AG04450 (cell line): ENCODE measurements at regions not wholly inside any gene's neighbourhood (a gene's known extent, or its start where the extent isn't known, plus 50 kb on each side); places are given as distances from the start of the nearest gene placed in this dataset.
"Not testable (repeated sequence)": the region's sequence is repeated elsewhere in the genome, so short reads cannot be mapped to it uniquely, and the experiment has no call there.

Experiments
- CTCF ChIA-PET: fragments of 300-600, 350-600 bp; formaldehyde crosslinking; extraction: SDS; loops from one replicate; lab custom pipeline; 2022; ENCODE audit warnings: antibody characterized with exemption, inconsistent platforms; lab: Charles Lee
- POLR2A ChIA-PET: fragments of 350-600 bp; formaldehyde crosslinking; extraction: SDS; loops from one replicate; lab custom pipeline; 2021; ENCODE audit warnings: antibody characterized with exemption, inconsistent platforms; lab: Yijun Ruan, JAX
- DNase-seq: peaks from one replicate; pipeline ENCODE4 v3.0.0-alpha.2; 2011; ENCODE audit warnings: low read depth, low spot score
- H3K27ac ChIP-seq: one replicate; pipeline ENCODE4 v1.5.1; 2012; ENCODE audit warnings: low read depth, low read length, control low read depth
- H3K27me3 ChIP-seq: one replicate; pipeline ENCODE4 v1.6.0; 2012; ENCODE audit warnings: low read length; ENCODE audit not compliant: control insufficient read depth, insufficient read depth
- H3K4me3 ChIP-seq: 2 replicates; pipeline ENCODE4 v1.5.1; 2011; ENCODE audit warnings: mild to moderate bottlenecking, low read depth, low read length, control low read depth
- H3K9me3 ChIP-seq: 2 replicates; pipeline ENCODE4 v1.5.1; 2012; ENCODE audit warnings: low read length; ENCODE audit not compliant: control insufficient read depth, insufficient read depth
- TF ChIP-seq, protein P1 (sequence below): IDR thresholded peaks from 2 replicates; pipeline ENCODE4 v1.5.1; 2011; ENCODE audit warnings: low read depth, low read length, control low read depth, inconsistent platforms

DNA sequence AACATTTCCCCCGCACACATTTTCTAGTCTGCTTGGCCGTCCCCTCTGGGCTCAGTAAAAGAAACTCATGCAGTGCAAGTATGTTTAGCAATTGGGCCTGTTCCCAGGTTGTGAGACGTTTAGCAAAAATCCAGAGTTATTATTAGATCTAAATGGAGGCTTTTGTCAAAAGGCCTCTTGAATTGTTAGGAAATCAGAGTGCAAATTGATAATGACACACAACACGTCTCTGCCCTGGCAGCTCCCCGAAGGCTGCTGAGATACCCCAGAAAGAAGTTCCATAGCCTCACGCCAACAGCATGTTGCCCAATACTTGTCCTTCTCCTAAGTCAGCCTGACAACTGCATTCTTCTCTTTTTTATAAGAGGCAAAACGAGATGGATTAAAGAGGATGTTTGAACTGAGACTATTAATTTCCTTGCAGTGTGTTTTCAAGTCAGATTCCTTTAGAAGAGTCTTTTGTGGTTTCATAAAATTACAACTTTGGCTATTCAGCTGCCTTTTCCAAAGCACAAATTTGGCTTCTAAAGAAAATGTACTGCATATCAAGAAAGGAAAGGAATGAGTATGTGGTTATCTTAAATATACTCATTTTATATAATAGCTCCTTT, 202.2 kb downstream of the TRIB2 start:
- Histone ChIP-seq H3K27ac (peak overlapping the region; percentile 72), H3K27me3 (no peaks in the 10 kb centered on the region), H3K9me3 (no peaks in the 10 kb centered on the region), H3K4me3 (no peak overlapping the region)
- ChIA-PET POLR2A (no interaction called here), CTCF (interaction anchor here (1.4 to 1.7 kb wide), 2 partner anchors 10 to 12 kb away, joined by 6 to 13 read pairs; no protein-coding TSS in a partner anchor)
- DNase-seq = peak; percentile 53
- TF ChIP-seq, protein P1, sequence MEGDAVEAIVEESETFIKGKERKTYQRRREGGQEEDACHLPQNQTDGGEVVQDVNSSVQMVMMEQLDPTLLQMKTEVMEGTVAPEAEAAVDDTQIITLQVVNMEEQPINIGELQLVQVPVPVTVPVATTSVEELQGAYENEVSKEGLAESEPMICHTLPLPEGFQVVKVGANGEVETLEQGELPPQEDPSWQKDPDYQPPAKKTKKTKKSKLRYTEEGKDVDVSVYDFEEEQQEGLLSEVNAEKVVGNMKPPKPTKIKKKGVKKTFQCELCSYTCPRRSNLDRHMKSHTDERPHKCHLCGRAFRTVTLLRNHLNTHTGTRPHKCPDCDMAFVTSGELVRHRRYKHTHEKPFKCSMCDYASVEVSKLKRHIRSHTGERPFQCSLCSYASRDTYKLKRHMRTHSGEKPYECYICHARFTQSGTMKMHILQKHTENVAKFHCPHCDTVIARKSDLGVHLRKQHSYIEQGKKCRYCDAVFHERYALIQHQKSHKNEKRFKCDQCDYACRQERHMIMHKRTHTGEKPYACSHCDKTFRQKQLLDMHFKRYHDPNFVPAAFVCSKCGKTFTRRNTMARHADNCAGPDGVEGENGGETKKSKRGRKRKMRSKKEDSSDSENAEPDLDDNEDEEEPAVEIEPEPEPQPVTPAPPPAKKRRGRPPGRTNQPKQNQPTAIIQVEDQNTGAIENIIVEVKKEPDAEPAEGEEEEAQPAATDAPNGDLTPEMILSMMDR = no peak

DNA sequence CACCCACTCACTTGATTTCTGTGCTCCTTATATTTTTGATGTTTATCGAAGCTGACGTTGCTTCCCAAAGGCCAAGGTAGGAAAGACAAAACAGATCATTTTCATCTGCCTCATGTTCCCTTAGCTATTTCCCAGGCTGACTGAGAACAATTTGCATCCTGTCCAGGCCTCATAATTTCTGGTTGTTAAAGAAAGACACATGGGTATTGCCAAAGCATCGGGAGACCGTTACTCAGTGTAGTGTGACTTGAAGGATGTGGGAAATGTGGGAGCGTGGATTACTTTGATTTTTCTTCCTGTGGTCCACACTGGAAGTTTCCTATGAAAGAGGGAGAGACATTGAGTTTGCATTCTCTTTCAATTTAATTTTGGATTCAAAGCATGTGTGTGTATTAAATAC, 204.6 kb downstream of the TRIB2 start:
- no peak for DNase-seq
- no peaks in the 10 kb centered on the region for H3K27me3 ChIP-seq
- TF ChIP-seq, protein P1 = no peak
- ChIA-PET POLR2A (no interaction called here), CTCF (interaction anchor here (1.9 to 2.7 kb wide), 2 partner anchors 10 to 86 kb away, joined by 4 to 23 read pairs; no protein-coding TSS in a partner anchor)
- H3K9me3 ChIP-seq = no peaks in the 10 kb centered on the region; the same call in 1 of the 2 replicates
- H3K27ac ChIP-seq = no peak overlapping the region
- H3K4me3 ChIP-seq = no peak overlapping the region

DNA sequence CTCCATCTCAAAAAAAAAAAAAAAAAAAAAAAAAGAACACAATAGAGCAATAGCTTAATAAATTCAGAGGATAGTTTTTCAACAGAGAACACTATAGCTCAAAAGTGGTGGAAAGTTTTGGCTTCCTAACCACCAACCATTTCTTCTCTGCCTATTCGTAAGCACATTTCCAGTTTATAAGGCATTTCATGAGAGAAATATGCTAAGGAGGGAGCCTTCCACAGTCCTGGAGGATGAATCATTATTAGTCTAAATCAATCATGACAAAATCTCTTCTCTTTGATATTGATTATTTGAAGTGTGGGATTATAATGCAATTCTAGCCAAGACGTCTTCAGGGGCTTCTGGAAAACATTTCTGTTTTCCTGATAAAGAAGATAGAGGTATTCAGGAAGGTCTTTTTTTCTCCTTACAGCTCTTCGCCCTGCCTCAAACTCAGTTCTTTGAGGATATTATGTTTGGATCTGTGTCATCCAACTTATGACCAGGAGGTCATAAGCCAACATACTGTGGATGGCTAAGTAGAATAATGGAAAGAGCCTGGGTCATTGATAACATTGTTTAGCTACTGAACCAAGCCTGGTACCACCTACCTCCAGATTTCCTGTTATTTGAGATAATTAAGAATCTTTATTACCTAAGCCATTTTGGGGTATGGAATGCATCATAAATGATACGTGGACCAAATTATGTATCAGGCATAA, 207.3 kb downstream of the TRIB2 start:
- H3K27ac ChIP-seq = no peak overlapping the region

DNA sequence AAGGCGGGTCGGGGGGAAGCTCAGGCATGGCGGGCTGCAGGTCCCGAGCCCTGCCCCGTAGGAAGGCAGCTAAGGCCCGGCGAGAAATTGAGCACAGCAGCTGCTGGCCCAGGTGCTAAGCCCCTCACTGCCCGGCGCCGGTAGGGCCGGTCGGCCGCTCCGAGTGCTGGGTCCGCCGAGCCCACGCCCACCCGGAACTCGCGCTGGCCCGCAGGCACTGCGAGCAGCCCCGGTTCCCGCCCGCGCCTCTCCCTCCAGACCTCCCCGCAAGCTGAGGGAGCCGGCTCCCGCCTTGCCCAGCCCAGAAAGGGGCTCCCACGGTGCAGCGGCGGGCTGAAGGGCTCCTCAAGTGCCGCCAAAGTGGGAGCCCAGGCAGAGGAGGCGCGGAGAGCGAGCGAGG, 209.9 kb downstream of the TRIB2 start:
- H3K27me3 ChIP-seq, H3K4me3 ChIP-seq, CTCF ChIA-PET, POLR2A ChIA-PET, H3K9me3 ChIP-seq, H3K27ac ChIP-seq, DNase-seq: not testable (repeated sequence)

More for the DNA sequence above, 207.3 kb downstream of the TRIB2 start:
- TF ChIP-seq, protein P1 = no peak
- H3K9me3 ChIP-seq = peaks cover 4% of the 10 kb centered on the region; the same call in 1 of the 2 replicates
- no peak for DNase-seq
- POLR2A ChIA-PET = no interaction called here
- H3K27me3 ChIP-seq = no peaks in the 10 kb centered on the region
- H3K4me3 ChIP-seq = no peak overlapping the region
- CTCF ChIA-PET = interaction anchor here (1.5 kb wide), 2 partner anchors 8 to 83 kb away, joined by 5 to 6 read pairs; no protein-coding TSS in a partner anchor

DNA sequence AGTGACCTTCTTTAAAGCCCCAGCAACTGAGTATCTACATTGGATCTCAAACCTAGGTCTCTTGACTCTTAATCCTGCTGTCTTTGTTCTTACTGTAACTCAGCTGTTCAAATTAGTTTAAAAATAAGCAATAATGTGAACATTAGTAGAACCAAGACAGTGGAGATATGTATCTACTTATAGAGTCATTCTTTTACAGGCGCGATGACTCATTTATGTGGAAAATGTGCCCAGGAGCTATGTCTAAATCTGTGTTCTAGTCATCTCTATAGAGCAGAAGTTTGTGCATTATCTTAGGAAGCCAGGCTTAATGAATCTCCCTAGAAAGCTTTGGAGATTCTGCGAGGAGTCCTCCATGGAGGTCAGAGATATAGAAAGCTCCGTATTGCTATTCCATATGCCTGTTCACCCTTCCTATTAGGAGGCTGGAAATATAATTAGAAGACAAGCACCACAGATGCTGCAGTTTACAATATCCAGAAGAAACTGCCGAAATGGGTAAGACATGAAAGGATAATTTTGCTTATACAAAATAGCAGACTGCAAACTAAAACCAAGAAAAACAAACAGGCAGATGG, 211.6 kb downstream of the TRIB2 start:
- ChIA-PET POLR2A (no interaction called here), CTCF (interaction anchor here (0.5 to 2.0 kb wide), 5 partner anchors 30 to 1773 kb away, joined by 4 to 9 read pairs (median 4); partner anchors contain the start of gene TRIB2)
- no peak overlapping the region for H3K27ac ChIP-seq
- no peak overlapping the region for H3K4me3 ChIP-seq
- TF ChIP-seq, protein P1 = no peak
- peaks cover 4% of the 10 kb centered on the region; the same call in 1 of the 2 replicates for H3K9me3 ChIP-seq
- no peaks in the 10 kb centered on the region for H3K27me3 ChIP-seq
- peak; percentile 32 for DNase-seq
